B cell (primary cell): ENCODE measurements at regions not wholly inside any gene's neighbourhood (a gene's known extent, or its start where the extent isn't known, plus 50 kb on each side); places are given as distances from the start of the nearest gene placed in this dataset.
"Not testable (repeated sequence)": the region's sequence is repeated elsewhere in the genome, so short reads cannot be mapped to it uniquely, and the experiment has no call there.

Experiments used
- ATAC-seq: fragments of 200-7000 bp; cut with Tn5 transposase; one replicate; pipeline ENCODE4 v1.10.0; 2021; ENCODE audit warnings: low read depth, mild to moderate bottlenecking, moderate number of reproducible peaks, moderate library complexity
- CTCF ChIA-PET: fragments of 350-600 bp; sonication (Branson Sonifier 250); formaldehyde crosslinking; loops from one replicate; lab custom pipeline; 2021; ENCODE audit warnings: antibody characterized with exemption, inconsistent platforms; lab: Charles Lee
- POLR2A ChIA-PET: fragments of 350-600 bp; sonication (Branson Sonifier 250); formaldehyde crosslinking; loops from one replicate; lab custom pipeline; 2021; ENCODE audit warnings: antibody characterized with exemption; lab: Charles Lee
- DNase-seq: peaks from one replicate; pipeline ENCODE4 v3.0.0; 2013
- H2AFZ ChIP-seq: 2 replicates; pipeline ENCODE4 v1.6.1; 2012; ENCODE audit warnings: mild to moderate bottlenecking, low read depth, low read length; ENCODE audit not compliant: insufficient read depth, poor library complexity, severe bottlenecking
- H3K27ac ChIP-seq, 2 donors: 1 replicate in 1 of 2; 2 replicates in 1 of 2; pipeline ENCODE4 v1.5.1; 2012 to 2013; ENCODE audit warnings: low read length in 2 of 2, mild to moderate bottlenecking in 2 of 2, moderate library complexity in 1 of 2
- H3K27me3 ChIP-seq, 4 experiments: fragments of 200-600 bp in 1 of 4; sonication (generic) in 1 of 4; replicated peaks in 1 of 4; 1 replicate in 2 of 4; 2 replicates in 2 of 4; pipeline versions ENCODE4 v1.6.1 to v1.7.0; 2013 to 2016; ENCODE audit warnings: low read length in 3 of 4, mild to moderate bottlenecking in 2 of 4, mixed read lengths in 1 of 4, moderate library complexity in 1 of 4; ENCODE audit not compliant: insufficient read depth in 4 of 4, control insufficient read depth in 3 of 4; ENCODE audit errors: control extremely low read depth in 1 of 4
- H3K36me3 ChIP-seq, 2 experiments: replicated peaks in 1 of 2; 1 replicate in 1 of 2; 2 replicates in 1 of 2; pipeline versions ENCODE4 v1.6.1 to v1.7.1; 2013; ENCODE audit warnings: low read length in 1 of 2; ENCODE audit not compliant: insufficient read depth in 2 of 2, control insufficient read depth in 1 of 2; ENCODE audit errors: control extremely low read depth in 1 of 2, extremely low read depth in 1 of 2
- H3K4me1 ChIP-seq, 2 donors: fragments of 200-600 bp in 1 of 2; sonication (generic) in 1 of 2; 1 replicate in 1 of 2; 2 replicates in 1 of 2; pipeline versions ENCODE4 v1.5.1 to v1.6.1; 2013 to 2017; ENCODE audit warnings: low read length in 2 of 2; ENCODE audit not compliant: control insufficient read depth in 2 of 2, insufficient read depth in 2 of 2
- H3K4me2 ChIP-seq: replicated peaks from 2 replicates; pipeline ENCODE3; 2012; ENCODE audit warnings: mild to moderate bottlenecking, low read depth, low read length; ENCODE audit not compliant: poor library complexity, severe bottlenecking
- H3K4me3 ChIP-seq, 5 experiments: fragments of 200-600 bp in 1 of 5; sonication (generic) in 1 of 5; 1 replicate in 3 of 5; 2 replicates in 2 of 5; pipeline versions ENCODE4 v1.5.1 to v1.7.0; 2011 to 2016; ENCODE audit warnings: low read length in 4 of 5, mild to moderate bottlenecking in 4 of 5, low read depth in 2 of 5, control low read depth in 1 of 5, moderate library complexity in 1 of 5; ENCODE audit not compliant: insufficient read depth in 1 of 5; ENCODE audit errors: control extremely low read depth in 1 of 5, extremely low read depth in 1 of 5
- H3K79me2 ChIP-seq: fragments of 200-600 bp; sonication (generic); one replicate; pipeline ENCODE4 v1.6.0; 2016; ENCODE audit warnings: low read length; ENCODE audit not compliant: control insufficient read depth, insufficient read depth
- H3K9ac ChIP-seq: fragments of 200-600 bp; sonication (generic); 2 replicates; pipeline ENCODE4 v1.6.1; 2017; ENCODE audit warnings: mild to moderate bottlenecking, low read length, moderate library complexity
- H3K9me3 ChIP-seq, 3 donors: one replicate each; pipeline versions ENCODE4 v1.6.1 to v1.7.1; 2013; ENCODE audit warnings: low read length in 2 of 3; ENCODE audit not compliant: control insufficient read depth in 2 of 3, insufficient read depth in 1 of 3; ENCODE audit errors: control extremely low read depth in 1 of 3
- H4K20me1 ChIP-seq: 2 replicates; pipeline ENCODE4 v1.6.0; 2012; ENCODE audit warnings: mild to moderate bottlenecking, low read length; ENCODE audit not compliant: insufficient read depth, control insufficient read depth, poor library complexity, severe bottlenecking
- H3K27ac Mint-ChIP-seq: one replicate; pipeline ENCODE4 v1.8.0; 2021; ENCODE audit warnings: mixed read lengths
- H3K27me3 Mint-ChIP-seq: one replicate; pipeline ENCODE4 v1.8.0; 2021; ENCODE audit warnings: mixed read lengths
- H3K4me1 Mint-ChIP-seq: one replicate; pipeline ENCODE4 v1.8.0; 2021; ENCODE audit warnings: mixed read lengths
- H3K4me3 Mint-ChIP-seq: one replicate; pipeline ENCODE4 v1.8.0; 2021; ENCODE audit warnings: mixed read lengths
- H3K9me3 Mint-ChIP-seq: one replicate; pipeline ENCODE4 v1.8.0; 2022; ENCODE audit warnings: mixed read lengths; ENCODE audit not compliant: insufficient read depth
- CTCF ChIP-seq: fragments of 200-600 bp; IDR thresholded peaks from one replicate; pipeline ENCODE4 v1.8.0; 2022; ENCODE audit warnings: antibody characterized with exemption, mild to moderate bottlenecking
- EZH2 ChIP-seq: IDR thresholded peaks from 2 replicates; pipeline ENCODE4 v1.6.1; 2012; ENCODE audit warnings: borderline replicate concordance, low read depth, mild to moderate bottlenecking, moderate library complexity, low read length; ENCODE audit not compliant: insufficient read depth, poor library complexity, severe bottlenecking
- WGBS: methylation state at CpG from one replicate; pipeline ENCODE4 v1.1.5; 2013; ENCODE audit warnings: missing lambda C conversion rate; ENCODE audit not compliant: insufficient coverage; 5-methylcytosine and 5-hydroxymethylcytosine counted together
- intact Hi-C: fragments of 100-400 bp; cut with micrococcal nuclease; formaldehyde crosslinking; loops from one replicate; pipeline ENCODE4 v1.10.0; 2022

GRCh38 chr15:35238448-35238847, 153.4 kb upstream of the NANOGP8 start:
- H4K20me1 ChIP-seq, ATAC-seq, H3K4me3 Mint-ChIP-seq, H3K27ac Mint-ChIP-seq, H3K9ac ChIP-seq, H3K4me2 ChIP-seq, H3K27me3 ChIP-seq, H3K27ac ChIP-seq, POLR2A ChIA-PET, H3K4me1 Mint-ChIP-seq, H3K4me1 ChIP-seq, H3K9me3 ChIP-seq, intact Hi-C loops, H3K27me3 Mint-ChIP-seq, CTCF ChIA-PET, H3K9me3 Mint-ChIP-seq, DNase-seq, H3K36me3 ChIP-seq, H3K4me3 ChIP-seq, H2AFZ ChIP-seq, H3K79me2 ChIP-seq: not testable (repeated sequence)
- WGBS: 100% methylated on average over 1 of the region's 3 CpGs

DNA sequence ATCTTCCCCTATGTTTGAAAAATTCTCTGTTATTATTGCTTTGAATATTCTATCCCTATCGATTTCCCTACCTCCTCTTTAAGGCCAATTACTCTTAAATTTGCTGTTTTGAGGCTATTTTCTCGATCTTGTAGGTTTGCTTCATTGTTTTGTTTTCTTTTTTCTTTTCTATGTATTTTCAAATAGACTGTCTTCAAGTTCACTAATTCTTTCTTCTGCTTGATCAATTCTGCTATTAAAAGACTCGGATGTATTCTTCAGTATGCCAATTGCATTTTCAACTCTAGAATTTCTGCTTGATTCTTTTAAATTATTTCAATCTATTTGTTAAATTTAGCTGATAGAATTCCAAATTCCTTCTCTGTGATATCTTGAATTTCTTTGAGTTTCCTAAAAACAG, 144.0 kb upstream of the NANOGP8 start:
- H3K4me2 ChIP-seq: no peak overlapping the region
- H3K27me3 ChIP-seq: no peaks in the 10 kb centered on the region
- no peak overlapping the region for H3K4me3 Mint-ChIP-seq
- ChIA-PET CTCF (no interaction called here), POLR2A (no interaction called here)
- H3K4me1 Mint-ChIP-seq: no peaks in the 10 kb centered on the region
- ATAC-seq (no peak), DNase-seq (no peak)
- no peaks in the 10 kb centered on the region for H3K27me3 Mint-ChIP-seq
- H3K9me3 Mint-ChIP-seq: no peaks in the 10 kb centered on the region
- H2AFZ ChIP-seq: no peak overlapping the region
- no peaks in the 10 kb centered on the region for H3K79me2 ChIP-seq
- H3K4me3 ChIP-seq: no peak overlapping the region
- no CpG with 5 or more reads among the region's 3 CpGs for WGBS
- no peak overlapping the region for H3K9ac ChIP-seq
- TF ChIP-seq EZH2 (no peak), CTCF (no peak)
- H3K4me1 ChIP-seq: no peaks in the 10 kb centered on the region
- intact Hi-C loops: no loop called here
- no peak overlapping the region for H3K27ac Mint-ChIP-seq
- peaks cover 0 to 16% (median 10%) of the 10 kb centered on the region in 3 donors for H3K9me3 ChIP-seq
- H3K36me3 ChIP-seq: no peaks in the 10 kb centered on the region
- H4K20me1 ChIP-seq: no peaks in the 10 kb centered on the region
- no peak overlapping the region for H3K27ac ChIP-seq
